Liver (tissue), 8 donors: ENCODE measurements at regions not wholly inside any gene's neighbourhood (a gene's known extent, or its start where the extent isn't known, plus 50 kb on each side); places are given as distances from the start of the nearest gene placed in this dataset.

Experiments
- DNase-seq: peaks from one replicate; pipeline ENCODE4 v3.0.0-alpha.2; 2017; ENCODE audit warnings: low spot score
- H3K27ac ChIP-seq, 2 donors: one replicate each; pipeline ENCODE4 v1.7.0; 2013; ENCODE audit warnings: inconsistent platforms in 2 of 2, low read length in 2 of 2, control low read depth in 1 of 2, low read depth in 1 of 2, mild to moderate bottlenecking in 1 of 2
- H3K27me3 ChIP-seq, 4 donors: one replicate each; pipeline versions ENCODE4 v1.6.1 to v1.7.0; 2013; ENCODE audit warnings: low read length in 3 of 4, inconsistent platforms in 1 of 4, mild to moderate bottlenecking in 1 of 4, moderate library complexity in 1 of 4; ENCODE audit not compliant: control insufficient read depth in 4 of 4, insufficient read depth in 4 of 4
- H3K36me3 ChIP-seq, 4 donors: one replicate each; pipeline versions ENCODE4 v1.6.1 to v1.7.0; 2013; ENCODE audit warnings: low read length in 3 of 4, mild to moderate bottlenecking in 3 of 4, low read depth in 1 of 4, moderate library complexity in 1 of 4; ENCODE audit not compliant: control insufficient read depth in 4 of 4, insufficient read depth in 3 of 4
- H3K4me1 ChIP-seq, 4 donors: one replicate each; pipeline versions ENCODE4 v1.6.1 to v1.7.0; 2013; ENCODE audit warnings: low read length in 3 of 4, mild to moderate bottlenecking in 3 of 4, moderate library complexity in 1 of 4; ENCODE audit not compliant: control insufficient read depth in 4 of 4, insufficient read depth in 4 of 4
- H3K4me3 ChIP-seq, 3 donors: one replicate each; pipeline versions ENCODE4 v1.6.1 to v1.7.0; 2013; ENCODE audit warnings: low read length in 3 of 3, control low read depth in 1 of 3, low read depth in 1 of 3, mild to moderate bottlenecking in 1 of 3
- H3K9ac ChIP-seq, 2 donors: one replicate each; pipeline ENCODE4 v1.7.0; 2013; ENCODE audit warnings: low read length in 2 of 2, mild to moderate bottlenecking in 2 of 2, moderate library complexity in 2 of 2, control low read depth in 1 of 2, low read depth in 1 of 2
- H3K9me3 ChIP-seq, 4 donors: one replicate each; pipeline versions ENCODE4 v1.6.1 to v1.7.0; 2013; ENCODE audit warnings: low read length in 3 of 4; ENCODE audit not compliant: control insufficient read depth in 4 of 4
- FOXA1 ChIP-seq: IDR thresholded peaks from 2 replicates; pipeline ENCODE4 v1.6.1; 2016; ENCODE audit warnings: antibody characterized with exemption
- GABPA ChIP-seq, 2 donors: IDR thresholded peaks in 1 of 2; conservative IDR thresholded peaks in 1 of 2; 2 replicates each; pipeline ENCODE4 v1.6.1; 2016; ENCODE audit warnings: antibody characterized with exemption in 2 of 2, mild to moderate bottlenecking in 1 of 2, moderate library complexity in 1 of 2
- HNF4G ChIP-seq: IDR thresholded peaks from 2 replicates; pipeline ENCODE4 v1.6.1; 2016; ENCODE audit warnings: antibody characterized with exemption
- JUND ChIP-seq, 2 donors: IDR thresholded peaks; 2 replicates each; pipeline ENCODE4 v1.6.1; 2016; ENCODE audit warnings: antibody characterized with exemption in 2 of 2
- NR2F2 ChIP-seq: IDR thresholded peaks from 2 replicates; pipeline ENCODE4 v1.6.1; 2016; ENCODE audit warnings: antibody characterized with exemption
- RAD21 ChIP-seq, 2 donors: IDR thresholded peaks; 2 replicates each; pipeline ENCODE4 v1.6.1; 2016; ENCODE audit warnings: antibody characterized with exemption in 2 of 2, mild to moderate bottlenecking in 2 of 2
- YY1 ChIP-seq: IDR thresholded peaks from 2 replicates; pipeline ENCODE4 v1.6.1; 2016; ENCODE audit warnings: antibody characterized with exemption, mild to moderate bottlenecking
- WGBS: extraction: QIAGEN DNeasy Blood & Tissue Kit; methylation state at CpG from one replicate; pipeline ENCODE4 v1.1.7; 2013; 5-methylcytosine and 5-hydroxymethylcytosine counted together
- TF ChIP-seq, protein P1 (sequence below): IDR thresholded peaks from 2 replicates; pipeline ENCODE4 v1.6.1; 2016; ENCODE audit warnings: antibody characterized with exemption
- TF ChIP-seq, protein P2 (sequence below): fragments of 150-350 bp; IDR thresholded peaks from 2 replicates; pipeline ENCODE4 v1.5.1; 2017; ENCODE audit warnings: improper control_type of control experiment, low read depth, low read length; ENCODE audit not compliant: missing input control
- TF ChIP-seq, protein P3 (sequence below): IDR thresholded peaks from 2 replicates; pipeline ENCODE4 v1.6.1; 2016; ENCODE audit warnings: antibody characterized with exemption
- TF ChIP-seq, protein P4 (sequence below): IDR thresholded peaks from 2 replicates; pipeline ENCODE4 v1.6.1; 2016; ENCODE audit warnings: antibody characterized with exemption
- donor health status: healthy.
- donor health status: healthy.
- donor health status: healthy.
- donor health status: healthy.
- donor health status: healthy.

DNA sequence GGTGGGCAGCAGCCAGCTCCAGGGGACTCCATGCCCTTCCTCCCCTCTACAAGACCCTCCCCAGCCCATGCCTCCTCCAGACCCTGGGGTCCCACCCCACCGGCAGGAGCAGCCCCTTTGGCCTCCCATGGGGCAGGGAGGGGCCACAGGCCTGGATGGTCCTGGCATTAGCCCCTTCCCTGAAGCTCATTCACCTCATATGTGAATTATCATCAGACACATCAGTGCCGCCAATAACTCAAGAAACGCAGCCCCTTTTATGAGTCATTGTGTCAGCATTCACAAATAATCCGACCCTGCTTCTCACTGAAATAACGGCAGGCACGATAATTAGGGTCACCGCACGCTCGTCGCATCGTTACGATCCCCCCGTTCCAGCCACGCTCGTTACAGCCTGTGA, 124.2 kb downstream of the BRD1 start:
- DNase-seq: no peak
- Histone ChIP-seq H3K9ac (no peak overlapping the region), H3K27me3 (peaks cover 0 to 10% (median 1%) of the 10 kb centered on the region in 4 donors), H3K4me3 (no peak overlapping the region), H3K9me3 (peaks cover 3 to 9% (median 8%) of the 10 kb centered on the region in 4 donors), H3K4me1 (no peaks in the 10 kb centered on the region), H3K27ac (no peak overlapping the region), H3K36me3 (no peaks in the 10 kb centered on the region)
- TF ChIP-seq HNF4G (no peak), NR2F2 (no peak), YY1 (no peak)
- TF ChIP-seq, protein P1, sequence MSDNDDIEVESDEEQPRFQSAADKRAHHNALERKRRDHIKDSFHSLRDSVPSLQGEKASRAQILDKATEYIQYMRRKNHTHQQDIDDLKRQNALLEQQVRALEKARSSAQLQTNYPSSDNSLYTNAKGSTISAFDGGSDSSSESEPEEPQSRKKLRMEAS: no peak
- TF ChIP-seq, protein P2, sequence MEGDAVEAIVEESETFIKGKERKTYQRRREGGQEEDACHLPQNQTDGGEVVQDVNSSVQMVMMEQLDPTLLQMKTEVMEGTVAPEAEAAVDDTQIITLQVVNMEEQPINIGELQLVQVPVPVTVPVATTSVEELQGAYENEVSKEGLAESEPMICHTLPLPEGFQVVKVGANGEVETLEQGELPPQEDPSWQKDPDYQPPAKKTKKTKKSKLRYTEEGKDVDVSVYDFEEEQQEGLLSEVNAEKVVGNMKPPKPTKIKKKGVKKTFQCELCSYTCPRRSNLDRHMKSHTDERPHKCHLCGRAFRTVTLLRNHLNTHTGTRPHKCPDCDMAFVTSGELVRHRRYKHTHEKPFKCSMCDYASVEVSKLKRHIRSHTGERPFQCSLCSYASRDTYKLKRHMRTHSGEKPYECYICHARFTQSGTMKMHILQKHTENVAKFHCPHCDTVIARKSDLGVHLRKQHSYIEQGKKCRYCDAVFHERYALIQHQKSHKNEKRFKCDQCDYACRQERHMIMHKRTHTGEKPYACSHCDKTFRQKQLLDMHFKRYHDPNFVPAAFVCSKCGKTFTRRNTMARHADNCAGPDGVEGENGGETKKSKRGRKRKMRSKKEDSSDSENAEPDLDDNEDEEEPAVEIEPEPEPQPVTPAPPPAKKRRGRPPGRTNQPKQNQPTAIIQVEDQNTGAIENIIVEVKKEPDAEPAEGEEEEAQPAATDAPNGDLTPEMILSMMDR: no peak
- TF ChIP-seq, protein P3, sequence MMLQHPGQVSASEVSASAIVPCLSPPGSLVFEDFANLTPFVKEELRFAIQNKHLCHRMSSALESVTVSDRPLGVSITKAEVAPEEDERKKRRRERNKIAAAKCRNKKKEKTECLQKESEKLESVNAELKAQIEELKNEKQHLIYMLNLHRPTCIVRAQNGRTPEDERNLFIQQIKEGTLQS: no peak
- 75% methylated on average over 15 of the region's 15 CpGs for WGBS

DNA sequence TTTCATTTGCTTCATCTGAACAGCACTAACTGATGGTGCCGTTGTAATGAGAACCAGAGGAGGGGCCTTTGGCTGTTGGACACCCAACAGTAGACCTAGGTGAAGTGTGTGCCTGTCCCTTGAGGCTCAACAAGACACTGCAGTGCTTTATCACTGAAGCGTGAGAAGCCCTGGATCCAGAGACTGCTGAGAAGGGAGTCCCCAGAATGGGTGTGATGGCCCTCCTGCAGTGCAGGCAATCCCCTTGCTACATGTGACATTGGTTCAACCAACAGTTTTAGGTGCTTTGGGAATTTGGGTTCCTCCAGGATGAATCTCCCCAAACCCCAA, 125.6 kb downstream of the BRD1 start:
- no peak for DNase-seq
- Histone ChIP-seq H3K9ac (no peak overlapping the region), H3K36me3 (no peaks in the 10 kb centered on the region), H3K27ac (no peak overlapping the region), H3K4me1 (no peaks in the 10 kb centered on the region), H3K27me3 (peaks cover 0 to 10% (median 1%) of the 10 kb centered on the region in 4 donors), H3K4me3 (no peak overlapping the region), H3K9me3 (peaks cover 6 to 13% (median 9%) of the 10 kb centered on the region in 4 donors)
- TF ChIP-seq YY1 (no peak), NR2F2 (no peak), GABPA (IDR thresholded peaks at IDR 0.05 in 1 of 2, conservative IDR thresholded peaks at IDR 0.05 in 1 of 2) (no peak), FOXA1 (no peak), RAD21 (IDR thresholded peaks at IDR 0.05) (no peak)
- TF ChIP-seq, protein P1: no peak
- WGBS: 83% methylated on average over 2 of the region's 2 CpGs

DNA sequence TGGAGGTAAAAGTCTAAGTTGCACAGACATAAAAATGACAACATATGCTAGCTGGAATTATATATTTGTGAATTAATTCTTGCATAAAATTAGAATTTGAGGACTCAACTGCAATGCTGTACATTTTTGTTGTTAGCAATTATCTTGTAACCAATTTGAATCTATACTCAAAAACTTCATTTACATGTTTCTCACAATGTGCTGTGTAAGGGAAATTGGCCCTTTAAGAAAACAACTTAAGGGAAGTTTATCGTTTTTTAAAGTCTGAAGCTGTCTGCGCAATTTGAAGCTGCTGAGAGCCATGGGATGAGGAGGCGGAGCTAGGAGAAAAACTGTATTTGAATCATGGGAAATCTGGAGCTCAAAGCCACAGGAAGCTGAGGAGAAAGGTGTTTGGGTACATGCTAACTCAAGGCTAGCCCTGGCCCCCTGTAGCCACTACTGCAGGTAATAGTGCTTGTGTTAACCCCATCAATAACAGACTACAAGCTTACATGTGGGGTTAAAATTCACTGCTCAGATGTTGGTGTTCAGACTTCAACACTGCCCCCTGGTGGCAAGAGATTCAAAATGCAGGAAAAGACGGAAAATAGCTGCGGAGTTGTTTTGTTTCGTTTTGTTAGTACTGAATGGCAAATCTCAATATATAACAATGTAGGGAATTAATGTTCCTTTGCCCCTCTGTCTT, 126.1 kb downstream of the BRD1 start:
- Histone ChIP-seq H3K9ac (no peak overlapping the region), H3K36me3 (no peaks in the 10 kb centered on the region), H3K4me3 (no peak overlapping the region), H3K4me1 (no peaks in the 10 kb centered on the region), H3K27me3 (peaks cover 0 to 10% (median 1%) of the 10 kb centered on the region in 4 donors), H3K9me3 (peaks cover 6 to 13% (median 10%) of the 10 kb centered on the region in 4 donors), H3K27ac (no peak overlapping the region)
- TF ChIP-seq, protein P2: peak; percentile 22
- TF ChIP-seq, protein P4, sequence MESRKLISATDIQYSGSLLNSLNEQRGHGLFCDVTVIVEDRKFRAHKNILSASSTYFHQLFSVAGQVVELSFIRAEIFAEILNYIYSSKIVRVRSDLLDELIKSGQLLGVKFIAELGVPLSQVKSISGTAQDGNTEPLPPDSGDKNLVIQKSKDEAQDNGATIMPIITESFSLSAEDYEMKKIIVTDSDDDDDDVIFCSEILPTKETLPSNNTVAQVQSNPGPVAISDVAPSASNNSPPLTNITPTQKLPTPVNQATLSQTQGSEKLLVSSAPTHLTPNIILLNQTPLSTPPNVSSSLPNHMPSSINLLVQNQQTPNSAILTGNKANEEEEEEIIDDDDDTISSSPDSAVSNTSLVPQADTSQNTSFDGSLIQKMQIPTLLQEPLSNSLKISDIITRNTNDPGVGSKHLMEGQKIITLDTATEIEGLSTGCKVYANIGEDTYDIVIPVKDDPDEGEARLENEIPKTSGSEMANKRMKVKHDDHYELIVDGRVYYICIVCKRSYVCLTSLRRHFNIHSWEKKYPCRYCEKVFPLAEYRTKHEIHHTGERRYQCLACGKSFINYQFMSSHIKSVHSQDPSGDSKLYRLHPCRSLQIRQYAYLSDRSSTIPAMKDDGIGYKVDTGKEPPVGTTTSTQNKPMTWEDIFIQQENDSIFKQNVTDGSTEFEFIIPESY: no peak
- TF ChIP-seq GABPA (IDR thresholded peaks at IDR 0.05 in 1 of 2, conservative IDR thresholded peaks at IDR 0.05 in 1 of 2) (no peak), JUND (IDR thresholded peaks at IDR 0.05) (no peak)
- DNase-seq: no peak
- 67% methylated on average over 6 of the region's 6 CpGs for WGBS
